A673 (cell line): ENCODE measurements at regions not wholly inside any gene's neighbourhood (a gene's known extent, or its start where the extent isn't known, plus 50 kb on each side); places are given as distances from the start of the nearest gene placed in this dataset.

Experiments
- CTCF ChIP-seq: fragments of 300-800, 200-600 bp; sonication (generic); conservative IDR thresholded peaks from 2 replicates; pipeline ENCODE4 v1.5.1; 2017; ENCODE audit warnings: low read depth, mild to moderate bottlenecking, antibody characterized with exemption, low read length, moderate library complexity, mixed read lengths
- EZH2 ChIP-seq: fragments of 200-600 bp; sonication (generic); IDR thresholded peaks from 2 replicates; pipeline ENCODE4 v1.6.1; 2017; ENCODE audit warnings: borderline replicate concordance, low read depth, mild to moderate bottlenecking, mixed read lengths, antibody characterized with exemption, low read length; ENCODE audit not compliant: poor library complexity, severe bottlenecking

- no peak for TF ChIP-seq EZH2
- TF ChIP-seq CTCF, result no peak
These were observed 165.5 kb downstream of the AXIN2 start for GRCh38 chr17:65395924-65396323.
